ENCODE measurements at regions not wholly inside any gene's neighbourhood (a gene's known extent, or its start where the extent isn't known, plus 50 kb on each side); places are given as distances from the start of the nearest gene placed in this dataset.

GRCh38 chr4:141388481-141388880 is 167.8 kb downstream of the ZNF330 start:
- Histone ChIP-seq H3K4me3 (replicated peaks in 1 of 3) (no peak overlapping the region), H3K4me1 (peaks cover 4 to 7% of the 10 kb centered on the region in 2 donors), H3K27ac (peak overlapping the region in 2 of 3 donors; percentile 61 to 78), H3K36me3 (no peaks in the 10 kb centered on the region), H3K9me3 (no peaks in the 10 kb centered on the region), H3K27me3 (no peaks in the 10 kb centered on the region)
- intact Hi-C loops (cut with DNase I), result no loop called here
- no peak for DNase-seq
- TF ChIP-seq CTCF (IDR thresholded peaks at IDR 0.05) (no peak), POLR2A (IDR thresholded peaks at IDR 0.05) (no peak)
- WGBS, 2 donors, result 31 to 39% methylated on average over 3 of the region's 3 CpGs

GRCh38 chr4:141389649-141390048 is 169.0 kb downstream of the ZNF330 start:
- H3K9me3 ChIP-seq, result no peaks in the 10 kb centered on the region
- peaks cover 4 to 7% of the 10 kb centered on the region in 2 donors for H3K4me1 ChIP-seq
- no peak for DNase-seq
- intact Hi-C loops (cut with DNase I), result no loop called here
- no peak overlapping the region for H3K4me3 ChIP-seq (replicated peaks in 1 of 3)
- TF ChIP-seq CTCF (IDR thresholded peaks at IDR 0.05) (no peak), POLR2A (IDR thresholded peaks at IDR 0.05) (no peak)
- no peaks in the 10 kb centered on the region for H3K36me3 ChIP-seq
- WGBS, 2 donors, result 86% methylated on average over 1 of the region's 1 CpG
- H3K27ac ChIP-seq, result no peak overlapping the region
- no peaks in the 10 kb centered on the region for H3K27me3 ChIP-seq

DNA sequence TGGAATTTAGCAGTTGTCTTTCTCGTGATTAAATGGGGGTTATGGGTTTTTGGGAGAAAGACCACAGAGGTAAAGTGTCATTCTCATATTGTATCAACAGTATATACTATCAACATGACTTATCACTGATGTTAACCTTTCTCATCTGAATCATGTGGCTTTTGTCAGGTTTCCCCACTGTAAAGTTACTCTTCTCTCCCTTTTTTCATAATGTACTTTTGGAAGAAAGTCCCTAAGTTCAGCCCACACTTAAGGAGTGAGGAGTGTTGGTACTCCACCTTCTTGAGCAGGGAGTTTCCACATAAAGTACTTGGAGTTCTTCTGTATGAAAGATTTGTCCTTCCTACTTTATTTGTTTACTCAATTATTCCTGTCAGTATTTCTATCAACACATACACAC is 169.9 kb downstream of the ZNF330 start:
- H3K27ac ChIP-seq, result no peak overlapping the region
- intact Hi-C loops (cut with DNase I), result no loop called here
- H3K4me3 ChIP-seq (replicated peaks in 1 of 3), result no peak overlapping the region
- H3K4me1 ChIP-seq, result peaks cover 4 to 7% of the 10 kb centered on the region in 2 donors
- 74 to 86% methylated on average over 1 of the region's 1 CpG for WGBS, 2 donors
- H3K9me3 ChIP-seq, result no peaks in the 10 kb centered on the region
- H3K36me3 ChIP-seq, result no peaks in the 10 kb centered on the region
- no peak for TF ChIP-seq CTCF (IDR thresholded peaks at IDR 0.05)
- no peak for TF ChIP-seq POLR2A (IDR thresholded peaks at IDR 0.05)
- DNase-seq, result no peak
- H3K27me3 ChIP-seq, result no peaks in the 10 kb centered on the region

DNA sequence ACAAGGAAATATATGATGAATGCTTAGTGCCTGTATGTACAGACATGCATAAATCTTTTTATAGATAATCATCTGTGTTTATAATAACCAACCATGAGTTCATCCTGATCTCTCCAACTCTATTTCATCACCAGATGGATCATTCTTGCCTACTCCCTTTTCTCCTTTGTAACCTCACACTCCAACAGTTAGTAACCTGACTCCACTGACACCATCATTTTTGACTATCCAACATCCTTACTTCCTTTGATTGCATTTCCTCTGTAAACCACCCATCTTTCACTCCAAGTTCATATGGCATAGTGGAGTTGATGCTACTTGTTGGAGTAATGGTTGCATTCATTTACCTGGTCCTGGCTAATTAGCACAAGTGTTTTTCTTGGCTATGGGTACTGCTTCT is 170.6 kb downstream of the ZNF330 start:
- H3K27ac ChIP-seq, result no peak overlapping the region
- H3K9me3 ChIP-seq, result no peaks in the 10 kb centered on the region
- H3K4me1 ChIP-seq, result peaks cover 4 to 7% of the 10 kb centered on the region in 2 donors
- H3K4me3 ChIP-seq (replicated peaks in 1 of 3), result no peak overlapping the region
- no peak for DNase-seq
- no peaks in the 10 kb centered on the region for H3K36me3 ChIP-seq
- TF ChIP-seq POLR2A (IDR thresholded peaks at IDR 0.05), result no peak
- TF ChIP-seq CTCF (IDR thresholded peaks at IDR 0.05), result no peak
- no peaks in the 10 kb centered on the region for H3K27me3 ChIP-seq
- intact Hi-C loops (cut with DNase I), result no loop called here

DNA sequence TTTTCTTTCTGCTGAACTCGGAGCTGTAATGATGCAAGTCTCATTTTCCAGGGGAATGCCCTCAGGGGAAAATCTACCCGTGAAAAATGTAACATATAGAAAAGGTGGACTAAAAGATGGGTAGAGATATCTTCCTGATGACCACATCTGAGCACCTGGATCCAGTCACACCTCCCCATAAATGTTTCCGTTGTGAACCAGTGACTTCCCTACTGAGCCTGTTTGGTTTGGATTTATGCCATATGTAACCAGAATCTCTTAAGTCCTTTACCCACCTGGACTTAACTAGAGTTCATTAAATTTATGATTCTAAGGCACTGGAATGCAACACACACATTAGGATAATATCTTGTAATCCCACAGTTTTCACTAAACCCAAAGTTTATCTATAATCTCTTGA is 171.1 kb downstream of the ZNF330 start:
- Histone ChIP-seq H3K27ac (no peak overlapping the region), H3K9me3 (no peaks in the 10 kb centered on the region), H3K4me3 (replicated peaks in 1 of 3) (no peak overlapping the region), H3K4me1 (peaks cover 4 to 7% of the 10 kb centered on the region in 2 donors), H3K36me3 (no peaks in the 10 kb centered on the region), H3K27me3 (no peaks in the 10 kb centered on the region)
- no peak for DNase-seq
- intact Hi-C loops (cut with DNase I), result no loop called here
- TF ChIP-seq CTCF (IDR thresholded peaks at IDR 0.05), result no peak
- TF ChIP-seq POLR2A (IDR thresholded peaks at IDR 0.05), result no peak
- 75 to 80% methylated on average over 3 of the region's 3 CpGs for WGBS, 2 donors

Data from thyroid gland (tissue), 4 donors.